Mesendoderm (in vitro differentiated cells): ENCODE measurements at regions not wholly inside any gene's neighbourhood (a gene's known extent, or its start where the extent isn't known, plus 50 kb on each side); places are given as distances from the start of the nearest gene placed in this dataset.

Experiments used
- DNase-seq: peaks from one replicate; pipeline ENCODE4 v3.0.0; 2013
- H2AK5ac ChIP-seq: 2 replicates; pipeline ENCODE4 v1.6.1; 2013; ENCODE audit warnings: low read length, inconsistent platforms
- H2BK120ac ChIP-seq: 2 replicates; pipeline ENCODE4 v1.6.1; 2013; ENCODE audit warnings: low read depth, mild to moderate bottlenecking, low read length, moderate library complexity, mixed read lengths
- H2BK15ac ChIP-seq: replicated peaks from 2 replicates; pipeline ENCODE4 v1.6.1; 2013; ENCODE audit warnings: low read depth, mild to moderate bottlenecking, moderate library complexity
- H2BK5ac ChIP-seq: 2 replicates; pipeline ENCODE4 v1.6.1; 2013; ENCODE audit warnings: low read length, inconsistent platforms
- H3K18ac ChIP-seq: 2 replicates; pipeline ENCODE4 v1.6.1; 2013; ENCODE audit warnings: mild to moderate bottlenecking, low read length, mixed read lengths
- H3K23ac ChIP-seq: one replicate; pipeline ENCODE4 v1.6.1; 2013; ENCODE audit warnings: low read length
- H3K27ac ChIP-seq: 2 replicates; pipeline ENCODE4 v1.5.1; 2013; ENCODE audit warnings: low read depth, mild to moderate bottlenecking, inconsistent platforms, low read length, moderate library complexity
- H3K27me3 ChIP-seq: 2 replicates; pipeline ENCODE4 v1.6.1; 2013; ENCODE audit warnings: low read length, control low read depth, mild to moderate bottlenecking, inconsistent platforms; ENCODE audit not compliant: insufficient read depth, poor library complexity
- H3K36me3 ChIP-seq: 2 replicates; pipeline ENCODE4 v1.6.1; 2013; ENCODE audit warnings: low read length, inconsistent platforms; ENCODE audit not compliant: control insufficient read depth, insufficient read depth
- H3K4ac ChIP-seq: one replicate; pipeline ENCODE4 v1.6.1; 2013; ENCODE audit warnings: low read depth, mild to moderate bottlenecking, low read length, moderate library complexity
- H3K4me1 ChIP-seq: 2 replicates; pipeline ENCODE4 v1.6.1; 2013; ENCODE audit warnings: low read depth, low read length, inconsistent platforms; ENCODE audit not compliant: control insufficient read depth
- H3K4me2 ChIP-seq: 2 replicates; pipeline ENCODE4 v1.6.1; 2013; ENCODE audit warnings: low read length
- H3K4me3 ChIP-seq: 2 replicates; pipeline ENCODE4 v1.5.1; 2013; ENCODE audit warnings: mild to moderate bottlenecking, low read length
- H3K56ac ChIP-seq: one replicate; pipeline ENCODE4 v1.6.1; 2013; ENCODE audit warnings: low read length
- H3K79me1 ChIP-seq: 2 replicates; pipeline ENCODE4 v1.6.1; 2013; ENCODE audit warnings: low read length, inconsistent platforms
- H3K79me2 ChIP-seq: 2 replicates; pipeline ENCODE4 v1.6.1; 2013; ENCODE audit warnings: mild to moderate bottlenecking, low read length; ENCODE audit not compliant: control insufficient read depth, insufficient read depth
- H3K9ac ChIP-seq: 2 replicates; pipeline ENCODE4 v1.6.1; 2013; ENCODE audit warnings: low read length, inconsistent platforms
- H4K5ac ChIP-seq: one replicate; pipeline ENCODE4 v1.6.1; 2013; ENCODE audit warnings: low read length
- H4K8ac ChIP-seq: one replicate; pipeline ENCODE4 v1.6.1; 2013; ENCODE audit warnings: low read depth, mild to moderate bottlenecking, control low read depth, low read length, moderate library complexity
- WGBS: extraction: QIAGEN DNeasy Blood & Tissue Kit; methylation state at CpG from one replicate; pipeline ENCODE4 v1.1.7; 2013; ENCODE audit warnings: low lambda C conversion rate, missing lambda C conversion rate; ENCODE audit not compliant: insufficient coverage; ENCODE audit errors: extremely low coverage; 5-methylcytosine and 5-hydroxymethylcytosine counted together

- DNase-seq = no peak
- Histone ChIP-seq H3K23ac (no peak overlapping the region), H2BK120ac (no peak overlapping the region), H3K56ac (no peak overlapping the region), H2BK15ac (no peak overlapping the region), H2AK5ac (no peak overlapping the region), H3K4me1 (no peaks in the 10 kb centered on the region), H3K9ac (no peak overlapping the region), H3K79me2 (no peaks in the 10 kb centered on the region), H3K4me2 (no peak overlapping the region), H3K79me1 (no peaks in the 10 kb centered on the region), H3K4ac (no peak overlapping the region), H3K4me3 (no peak overlapping the region), H3K18ac (no peak overlapping the region), H3K27ac (no peak overlapping the region), H4K8ac (no peak overlapping the region), H3K27me3 (no peaks in the 10 kb centered on the region), H3K36me3 (no peaks in the 10 kb centered on the region), H4K5ac (no peak overlapping the region), H2BK5ac (no peak overlapping the region)
- WGBS = no CpG with 5 or more reads among the region's 4 CpGs
Measured at GRCh38 chr7:45240926-45241325, 83.3 kb downstream of the RAMP3 start.

GRCh38 chr7:45241339-45242109, 83.9 kb downstream of the RAMP3 start:
- Histone ChIP-seq H3K4me3 (no peak overlapping the region), H4K8ac (no peak overlapping the region), H3K4me1 (no peaks in the 10 kb centered on the region), H3K56ac (no peak overlapping the region), H2BK120ac (no peak overlapping the region), H3K9ac (no peak overlapping the region), H2AK5ac (no peak overlapping the region), H3K23ac (no peak overlapping the region), H2BK15ac (no peak overlapping the region), H3K4me2 (no peak overlapping the region), H4K5ac (no peak overlapping the region), H3K4ac (no peak overlapping the region), H3K27ac (no peak overlapping the region), H3K36me3 (no peaks in the 10 kb centered on the region), H3K18ac (no peak overlapping the region), H3K27me3 (no peaks in the 10 kb centered on the region), H2BK5ac (no peak overlapping the region), H3K79me1 (no peaks in the 10 kb centered on the region), H3K79me2 (no peaks in the 10 kb centered on the region)
- no CpG with 5 or more reads among the region's 11 CpGs for WGBS
- DNase-seq = no peak

- H3K27me3 ChIP-seq = no peaks in the 10 kb centered on the region
- no CpG with 5 or more reads among the region's 4 CpGs for WGBS
- no peak overlapping the region for H3K9ac ChIP-seq
- no peak overlapping the region for H3K23ac ChIP-seq
- no peak overlapping the region for H2BK5ac ChIP-seq
- no peak overlapping the region for H3K4ac ChIP-seq
- H3K18ac ChIP-seq = no peak overlapping the region
- H3K79me1 ChIP-seq = no peaks in the 10 kb centered on the region
- H3K4me2 ChIP-seq = no peak overlapping the region
- no peaks in the 10 kb centered on the region for H3K36me3 ChIP-seq
- H3K27ac ChIP-seq = no peak overlapping the region
- H4K8ac ChIP-seq = no peak overlapping the region
- no peak overlapping the region for H2BK15ac ChIP-seq
- H3K4me3 ChIP-seq = no peak overlapping the region
- no peaks in the 10 kb centered on the region for H3K4me1 ChIP-seq
- no peak overlapping the region for H4K5ac ChIP-seq
- no peak for DNase-seq
- no peaks in the 10 kb centered on the region for H3K79me2 ChIP-seq
- H2AK5ac ChIP-seq = no peak overlapping the region
- no peak overlapping the region for H3K56ac ChIP-seq
- no peak overlapping the region for H2BK120ac ChIP-seq
Measured at GRCh38 chr7:45242261-45242660, 84.7 kb downstream of the RAMP3 start.

- no CpG with 5 or more reads among the region's 3 CpGs for WGBS
- no peak overlapping the region for H3K9ac ChIP-seq
- no peak overlapping the region for H2BK120ac ChIP-seq
- no peak overlapping the region for H4K8ac ChIP-seq
- H3K36me3 ChIP-seq = no peaks in the 10 kb centered on the region
- no peak overlapping the region for H4K5ac ChIP-seq
- no peak overlapping the region for H3K56ac ChIP-seq
- DNase-seq = no peak
- H3K27me3 ChIP-seq = no peaks in the 10 kb centered on the region
- no peak overlapping the region for H3K18ac ChIP-seq
- H2AK5ac ChIP-seq = no peak overlapping the region
- H3K79me2 ChIP-seq = no peaks in the 10 kb centered on the region
- no peak overlapping the region for H3K4me2 ChIP-seq
- no peak overlapping the region for H3K4ac ChIP-seq
- no peaks in the 10 kb centered on the region for H3K79me1 ChIP-seq
- H3K27ac ChIP-seq = no peak overlapping the region
- no peak overlapping the region for H3K4me3 ChIP-seq
- H2BK5ac ChIP-seq = no peak overlapping the region
- no peak overlapping the region for H2BK15ac ChIP-seq
- no peaks in the 10 kb centered on the region for H3K4me1 ChIP-seq
- H3K23ac ChIP-seq = no peak overlapping the region
Measured at GRCh38 chr7:45242698-45243097, 85.1 kb downstream of the RAMP3 start.

- WGBS = no CpG with 5 or more reads among the region's 2 CpGs
- Histone ChIP-seq H3K27ac (no peak overlapping the region), H4K5ac (no peak overlapping the region), H3K9ac (no peak overlapping the region), H2BK5ac (no peak overlapping the region), H2AK5ac (no peak overlapping the region), H4K8ac (no peak overlapping the region), H3K4me1 (no peaks in the 10 kb centered on the region), H2BK120ac (no peak overlapping the region), H3K36me3 (no peaks in the 10 kb centered on the region), H3K79me2 (no peaks in the 10 kb centered on the region), H3K23ac (no peak overlapping the region), H3K4me3 (no peak overlapping the region), H2BK15ac (no peak overlapping the region), H3K4ac (no peak overlapping the region), H3K18ac (no peak overlapping the region), H3K79me1 (no peaks in the 10 kb centered on the region), H3K4me2 (no peak overlapping the region), H3K27me3 (no peaks in the 10 kb centered on the region), H3K56ac (no peak overlapping the region)
- DNase-seq = no peak
Measured at GRCh38 chr7:45244981-45245380, 87.4 kb downstream of the RAMP3 start.

- Histone ChIP-seq H3K18ac (no peak overlapping the region), H3K23ac (no peak overlapping the region), H2BK15ac (no peak overlapping the region), H3K56ac (no peak overlapping the region), H3K4me1 (no peaks in the 10 kb centered on the region), H4K8ac (no peak overlapping the region), H3K79me1 (no peaks in the 10 kb centered on the region), H2BK5ac (no peak overlapping the region), H3K4me2 (no peak overlapping the region), H2BK120ac (no peak overlapping the region), H3K36me3 (no peaks in the 10 kb centered on the region), H2AK5ac (no peak overlapping the region), H4K5ac (no peak overlapping the region), H3K27ac (no peak overlapping the region), H3K79me2 (no peaks in the 10 kb centered on the region), H3K4ac (no peak overlapping the region), H3K27me3 (no peaks in the 10 kb centered on the region), H3K9ac (no peak overlapping the region), H3K4me3 (no peak overlapping the region)
- no CpG with 5 or more reads among the region's 3 CpGs for WGBS
- DNase-seq = no peak
Measured at GRCh38 chr7:45246339-45246738, 88.7 kb downstream of the RAMP3 start.
